DMS153 treated with DMSO at 0.1 percent for 48 hours (cell line): ENCODE measurements at regions not wholly inside any gene's neighbourhood (a gene's known extent, or its start where the extent isn't known, plus 50 kb on each side); places are given as distances from the start of the nearest gene placed in this dataset.

Experiments
- DNase-seq: peaks from one replicate; lab custom pipeline; 2025; ENCODE audit not compliant: unreplicated experiment; lab: John Stamatoyannopoulos, UW

DNA sequence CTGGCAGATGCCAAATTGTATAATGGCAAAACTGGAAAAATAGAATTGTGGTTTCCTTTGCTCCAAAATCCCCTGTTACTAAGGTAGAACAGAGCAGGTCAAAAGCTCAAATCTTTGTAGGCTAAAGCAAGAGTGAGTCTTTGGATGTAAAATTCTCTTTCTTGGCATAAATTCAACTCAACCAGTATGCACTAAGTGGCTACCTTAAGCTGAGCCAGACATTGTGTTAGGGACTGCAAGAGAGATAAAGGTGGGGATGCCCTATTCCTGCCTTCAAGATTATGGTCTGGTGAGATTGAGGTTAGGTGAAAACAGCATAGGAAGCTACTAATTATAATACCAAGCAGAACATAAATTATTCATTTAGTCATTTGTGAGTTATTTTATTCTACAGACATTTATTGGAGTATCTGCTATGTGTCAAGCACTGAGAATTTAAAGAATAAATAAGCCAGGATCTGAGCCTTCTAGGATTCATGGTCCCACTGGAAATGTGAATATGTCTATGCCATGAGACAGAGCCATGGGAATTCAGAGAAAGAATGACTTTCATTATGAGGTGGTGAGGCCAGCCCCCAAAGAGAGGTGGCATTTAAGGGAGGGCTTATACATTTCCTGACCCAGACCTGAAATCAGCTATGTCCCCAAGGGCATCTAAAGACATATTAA, 198.0 kb upstream of the NCKAP5 start:
- DNase-seq = no peak

- DNase-seq = no peak
Observed at GRCh38 chr2:133768256-133768655, 200.0 kb upstream of the NCKAP5 start.

- DNase-seq = no peak
Observed at GRCh38 chr2:133768658-133769435, 200.6 kb upstream of the NCKAP5 start.

DNA sequence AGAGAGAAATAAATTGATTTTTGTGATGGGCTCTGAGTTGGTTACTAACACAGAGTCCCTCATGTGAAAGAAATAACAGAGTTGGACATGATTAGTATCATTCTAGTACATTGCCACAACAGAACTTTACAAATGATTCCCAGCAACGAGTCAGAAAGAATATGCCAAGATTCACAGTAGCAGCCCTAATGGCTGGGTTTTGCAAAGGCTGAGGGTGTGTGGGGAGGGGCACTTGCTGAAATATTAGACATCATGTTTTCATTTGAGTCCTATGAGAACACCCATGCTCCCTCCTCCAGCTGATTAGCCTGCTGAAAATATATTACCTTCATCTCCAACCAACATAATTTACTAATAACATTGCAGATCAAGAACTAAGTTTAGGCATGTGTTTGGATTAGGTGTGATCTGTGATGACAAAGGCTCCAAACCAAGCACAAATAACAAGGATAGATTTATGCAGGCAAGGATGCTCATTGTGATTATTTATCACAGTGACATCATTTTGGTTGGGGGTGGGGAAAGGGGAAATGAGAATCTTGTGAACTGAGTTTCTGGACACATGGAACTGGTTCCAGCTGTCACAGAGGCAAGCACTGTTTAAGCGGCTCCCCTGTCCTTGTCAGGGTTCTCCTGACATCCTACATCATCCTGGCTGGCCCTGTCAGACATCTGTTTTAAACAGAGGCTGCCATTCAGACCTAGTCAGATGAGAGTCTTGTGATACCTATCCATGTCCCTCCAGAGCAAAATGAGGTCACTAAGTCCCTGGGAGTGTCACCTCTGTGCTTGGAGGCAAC, 205.8 kb upstream of the NCKAP5 start:
- no peak for DNase-seq

GRCh38 chr2:133774654-133775015, 206.4 kb upstream of the NCKAP5 start:
- no peak for DNase-seq

DNA sequence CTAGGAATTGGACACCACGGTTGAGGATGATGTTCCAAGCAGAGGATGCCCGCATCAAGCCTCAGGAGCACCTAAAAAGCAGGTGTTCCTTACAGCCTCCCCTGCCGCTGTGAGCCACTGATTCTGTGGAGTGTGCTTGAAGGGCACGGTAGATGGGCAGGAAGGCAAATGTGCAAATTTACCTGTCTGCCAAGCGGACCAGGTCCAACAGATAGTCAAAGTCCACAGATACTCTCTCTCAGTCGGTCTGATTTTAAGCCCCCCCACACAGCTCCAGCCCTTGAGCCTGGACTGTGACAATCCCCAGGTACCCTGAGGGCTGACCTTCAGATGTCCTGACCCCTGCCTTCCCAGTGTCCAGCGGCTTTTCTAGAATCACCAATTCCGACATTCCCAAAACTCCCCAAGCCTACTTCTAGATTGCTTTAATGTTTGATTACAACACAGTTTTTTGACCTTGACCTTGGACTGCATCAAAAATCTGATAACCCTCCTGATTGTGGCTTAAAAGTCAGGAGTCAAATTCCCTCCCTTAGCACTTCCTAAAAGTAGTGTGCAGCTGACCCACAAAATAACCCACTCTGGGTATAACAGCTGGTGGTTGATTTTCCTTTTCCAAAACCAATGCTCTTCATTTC, 208.8 kb upstream of the NCKAP5 start:
- no peak for DNase-seq

- no peak for DNase-seq
Observed at GRCh38 chr2:133777574-133777960, 209.3 kb upstream of the NCKAP5 start.

DNA sequence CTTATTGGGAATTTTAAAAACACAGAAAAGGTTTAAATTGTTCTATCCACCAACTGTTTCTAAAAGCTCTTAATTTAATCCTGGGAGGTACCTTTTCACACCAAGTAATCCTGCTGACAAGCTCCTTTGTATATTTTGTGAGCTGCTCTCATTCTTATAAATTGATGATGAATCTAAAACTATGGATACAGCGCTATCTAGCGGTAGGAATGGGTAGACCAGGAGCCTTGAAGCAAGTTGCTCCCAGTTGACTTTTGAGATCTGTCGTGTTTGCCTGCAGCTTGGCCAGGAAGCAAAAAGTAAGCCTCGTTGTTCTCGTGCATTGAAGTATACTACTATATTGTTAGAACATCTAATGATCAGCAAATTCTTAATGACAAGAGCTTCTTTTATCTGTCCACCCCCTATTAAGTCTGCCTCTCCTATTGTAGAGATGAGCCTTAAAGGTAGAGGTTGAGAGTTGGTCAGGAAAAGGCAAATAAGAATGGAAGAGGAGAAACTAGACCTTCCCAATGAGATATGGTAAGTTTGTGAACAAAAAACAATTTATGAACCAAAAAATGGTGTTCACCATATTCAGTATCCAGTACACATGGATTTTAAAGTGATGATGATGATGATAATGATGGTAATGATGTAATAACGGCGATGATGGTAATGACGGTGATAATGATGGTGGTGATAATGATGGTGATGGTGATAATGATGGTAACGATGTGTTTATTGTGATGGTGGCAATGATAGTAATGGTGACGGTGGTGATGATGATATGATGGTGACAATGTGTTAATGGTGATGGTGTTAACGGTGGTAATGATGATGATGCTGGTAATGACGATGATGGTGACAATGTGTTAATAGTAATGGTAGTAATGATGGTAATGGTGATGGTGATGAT, 212.1 kb upstream of the NCKAP5 start:
- peak; percentile 90 for DNase-seq

DNA sequence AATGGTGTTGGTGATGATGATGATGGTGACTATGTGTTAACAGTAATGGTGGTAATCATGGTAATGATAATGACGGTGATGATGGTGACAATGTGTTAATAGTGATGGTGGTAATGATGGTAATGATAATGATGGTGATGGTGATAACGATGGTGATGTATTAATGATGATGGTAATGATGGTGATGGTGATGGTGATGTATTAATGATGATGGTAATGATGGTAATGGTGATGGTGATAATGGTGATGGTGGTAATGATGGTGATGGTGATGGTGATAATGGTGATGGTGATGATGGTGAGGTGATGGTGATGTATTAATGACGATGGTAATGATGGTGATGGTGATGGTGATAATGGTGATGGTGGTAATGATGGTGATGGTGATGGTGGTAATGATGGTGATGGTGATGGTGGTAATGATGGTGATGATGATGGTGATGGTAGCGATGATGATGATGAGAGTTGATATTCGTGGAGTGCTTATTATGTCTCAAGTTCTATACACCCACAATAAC, 212.8 kb upstream of the NCKAP5 start:
- no peak for DNase-seq

- DNase-seq = no peak
Observed at GRCh38 chr2:133787207-133787606, 218.9 kb upstream of the NCKAP5 start.

DNA sequence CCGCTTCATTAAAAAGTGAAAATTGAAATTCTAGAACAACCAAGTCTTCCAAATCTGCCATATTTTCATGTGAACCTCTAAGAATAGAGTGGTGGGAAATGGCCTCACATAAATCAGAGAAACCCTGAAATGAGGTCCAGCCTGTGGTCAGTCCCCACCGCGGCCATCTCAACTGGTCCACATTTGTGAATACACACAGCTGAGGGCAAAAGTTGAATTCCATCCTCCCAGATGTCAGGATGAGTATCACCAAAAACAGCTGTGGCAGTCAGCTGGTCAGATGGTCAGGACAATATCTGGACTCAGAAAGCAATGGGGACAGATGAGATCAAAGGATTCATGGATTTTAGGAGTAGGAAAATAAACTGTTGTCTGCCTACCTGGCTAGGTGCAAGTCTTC, 219.4 kb upstream of the NCKAP5 start:
- no peak for DNase-seq

GRCh38 chr2:133788386-133788785, 220.1 kb upstream of the NCKAP5 start:
- DNase-seq = no peak

GRCh38 chr2:133789743-133790142, 221.5 kb upstream of the NCKAP5 start:
- no peak for DNase-seq

DNA sequence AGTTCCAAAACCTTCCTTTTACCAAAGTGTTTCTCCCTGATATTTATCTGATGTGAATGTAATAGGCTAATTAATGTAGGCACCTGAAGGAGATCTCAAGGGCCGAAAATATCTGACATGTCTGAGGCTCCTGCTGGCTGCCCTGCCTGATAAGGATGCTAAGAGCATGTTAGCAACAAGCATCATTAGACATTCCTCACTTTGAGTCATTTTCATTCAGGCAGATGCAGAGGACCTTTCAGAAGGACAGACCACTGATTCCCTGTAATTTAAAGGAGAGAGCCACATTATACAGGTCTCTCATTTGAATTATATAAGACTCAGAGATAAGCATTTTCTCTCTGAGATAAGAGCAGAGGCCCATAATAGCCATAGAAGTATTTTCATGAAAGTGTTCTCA, 222.4 kb upstream of the NCKAP5 start:
- DNase-seq = no peak

DNA sequence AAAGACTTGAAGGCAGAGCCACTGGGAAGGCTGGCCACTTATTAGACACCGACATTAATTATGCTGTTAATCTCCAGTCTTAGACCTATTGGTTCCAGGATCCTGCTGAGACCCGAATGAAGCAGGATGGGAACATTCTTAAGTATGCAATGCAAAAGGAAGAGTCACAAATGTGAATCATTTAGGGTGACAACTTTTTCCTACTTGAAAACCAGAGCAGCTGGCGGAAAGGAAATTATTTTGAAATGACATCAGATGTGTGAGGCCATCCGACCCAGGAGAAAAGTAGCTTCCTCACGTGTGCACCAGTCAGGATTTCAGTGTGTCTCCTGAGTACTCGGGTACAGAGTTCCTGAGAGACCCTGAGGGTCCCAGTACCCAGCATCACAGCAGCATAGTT, 222.9 kb upstream of the NCKAP5 start:
- no peak for DNase-seq

GRCh38 chr2:133792223-133792622, 224.0 kb upstream of the NCKAP5 start:
- no peak for DNase-seq

GRCh38 chr2:133794114-133794513, 225.9 kb upstream of the NCKAP5 start:
- no peak for DNase-seq

GRCh38 chr2:133801946-133802345, 233.7 kb upstream of the NCKAP5 start:
- DNase-seq = no peak

- DNase-seq = no peak
Observed at GRCh38 chr2:133802409-133803039, 234.3 kb upstream of the NCKAP5 start.

- no peak for DNase-seq
Observed at GRCh38 chr2:133806564-133806963, 238.3 kb upstream of the NCKAP5 start.
